Endothelial cell of umbilical vein (primary cell): ENCODE measurements at regions not wholly inside any gene's neighbourhood (a gene's known extent, or its start where the extent isn't known, plus 50 kb on each side); places are given as distances from the start of the nearest gene placed in this dataset.

Experiments used
- CTCF ChIP-seq, 2 donors: IDR thresholded peaks; 1 replicate in 1 of 2; 2 replicates in 1 of 2; pipeline ENCODE4 v1.5.1; 2011; ENCODE audit warnings: low read length in 2 of 2, mild to moderate bottlenecking in 2 of 2, moderate library complexity in 2 of 2, control low read depth in 1 of 2, inconsistent platforms in 1 of 2, low read depth in 1 of 2; ENCODE audit not compliant: insufficient read depth in 1 of 2; ENCODE audit errors: extremely low read depth in 1 of 2
- FOS ChIP-seq: IDR thresholded peaks from 2 replicates; pipeline ENCODE4 v1.6.1; 2011; ENCODE audit warnings: mild to moderate bottlenecking, low read length, moderate library complexity, borderline replicate concordance; ENCODE audit not compliant: insufficient read depth
- POLR2A ChIP-seq: IDR thresholded peaks from 2 replicates; pipeline ENCODE4 v1.6.1; 2012; ENCODE audit warnings: low read depth, mild to moderate bottlenecking, control low read depth, low read length

- TF ChIP-seq FOS = no peak
- TF ChIP-seq CTCF (IDR thresholded peaks at IDR 0.05; ENCODE audit: extremely low read depth in 1 of 2, insufficient read depth in 1 of 2, low read depth in 1 of 2, low read length in 2 of 2) = no peak
- no peak for TF ChIP-seq POLR2A
Observed at GRCh38 chr13:57935965-57936364, 304.4 kb downstream of the PCDH17 start.
